LNCAP (cell line): ENCODE measurements at regions not wholly inside any gene's neighbourhood (a gene's known extent, or its start where the extent isn't known, plus 50 kb on each side); places are given as distances from the start of the nearest gene placed in this dataset.

ENCODE experiments used
- TF ChIP-seq, protein P1 (sequence below): fragments of 450-650 bp; IDR thresholded peaks from 2 replicates; pipeline ENCODE4 v1.5.1; 2017; ENCODE audit warnings: mild to moderate bottlenecking

DNA sequence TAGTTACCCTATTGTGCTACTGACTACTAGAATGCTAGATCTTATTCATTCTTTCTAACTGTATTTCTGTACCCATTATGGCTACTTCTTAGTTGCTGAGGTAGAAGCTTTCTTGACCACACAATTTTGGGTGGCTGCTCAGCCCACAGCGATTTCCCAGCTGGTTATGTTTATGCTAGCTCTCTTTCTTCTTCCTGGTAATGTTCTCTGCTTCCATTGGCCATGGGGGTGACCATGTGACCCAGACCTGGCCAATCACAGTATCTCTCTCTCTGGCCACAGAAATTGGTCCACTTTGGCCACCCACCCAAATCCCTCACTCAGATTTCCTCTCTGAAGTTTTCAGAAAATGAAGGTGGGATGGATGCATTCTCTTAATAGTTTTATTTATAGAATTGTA is 427.9 kb upstream of the CLINT1 start:
- TF ChIP-seq, protein P1, sequence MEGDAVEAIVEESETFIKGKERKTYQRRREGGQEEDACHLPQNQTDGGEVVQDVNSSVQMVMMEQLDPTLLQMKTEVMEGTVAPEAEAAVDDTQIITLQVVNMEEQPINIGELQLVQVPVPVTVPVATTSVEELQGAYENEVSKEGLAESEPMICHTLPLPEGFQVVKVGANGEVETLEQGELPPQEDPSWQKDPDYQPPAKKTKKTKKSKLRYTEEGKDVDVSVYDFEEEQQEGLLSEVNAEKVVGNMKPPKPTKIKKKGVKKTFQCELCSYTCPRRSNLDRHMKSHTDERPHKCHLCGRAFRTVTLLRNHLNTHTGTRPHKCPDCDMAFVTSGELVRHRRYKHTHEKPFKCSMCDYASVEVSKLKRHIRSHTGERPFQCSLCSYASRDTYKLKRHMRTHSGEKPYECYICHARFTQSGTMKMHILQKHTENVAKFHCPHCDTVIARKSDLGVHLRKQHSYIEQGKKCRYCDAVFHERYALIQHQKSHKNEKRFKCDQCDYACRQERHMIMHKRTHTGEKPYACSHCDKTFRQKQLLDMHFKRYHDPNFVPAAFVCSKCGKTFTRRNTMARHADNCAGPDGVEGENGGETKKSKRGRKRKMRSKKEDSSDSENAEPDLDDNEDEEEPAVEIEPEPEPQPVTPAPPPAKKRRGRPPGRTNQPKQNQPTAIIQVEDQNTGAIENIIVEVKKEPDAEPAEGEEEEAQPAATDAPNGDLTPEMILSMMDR: no peak

DNA sequence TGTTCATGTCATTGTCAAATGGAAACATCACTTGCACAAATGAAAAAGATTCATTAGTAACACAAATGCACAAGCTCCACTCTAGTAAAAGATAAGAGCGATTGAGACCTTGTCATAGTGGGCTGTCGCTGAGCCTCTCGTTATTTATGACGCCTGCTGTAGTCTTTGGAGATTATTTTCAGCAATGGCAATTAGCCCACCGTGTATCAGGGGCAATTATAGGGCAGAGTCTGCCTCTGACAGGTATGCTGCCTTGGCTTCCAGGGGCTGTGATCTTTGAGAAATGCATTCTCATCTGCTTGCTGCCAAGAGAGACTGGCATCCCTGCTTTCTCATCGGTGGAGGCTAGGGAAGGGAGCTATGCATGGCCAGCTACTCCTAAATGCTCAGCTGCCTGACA is 426.8 kb upstream of the CLINT1 start:
- TF ChIP-seq, protein P1: no peak

DNA sequence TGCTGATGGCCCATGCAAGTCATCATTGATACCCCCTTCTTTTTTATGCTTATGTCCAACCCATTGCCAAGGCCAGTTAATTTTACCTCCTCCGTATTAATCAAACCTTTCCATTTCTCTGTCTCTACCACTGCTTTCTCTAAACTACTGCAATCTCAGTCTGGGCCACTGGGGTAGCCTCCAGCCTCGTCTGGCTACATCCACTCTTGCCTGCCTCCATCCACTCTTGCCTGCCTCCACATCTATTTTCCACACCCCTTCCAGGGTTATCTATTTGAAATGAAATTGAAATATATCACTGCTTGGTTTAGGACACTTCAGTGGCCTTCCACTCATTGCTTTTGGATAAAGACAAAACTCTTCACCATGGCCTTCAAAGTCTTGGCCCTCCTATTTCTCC is 425.3 kb upstream of the CLINT1 start:
- TF ChIP-seq, protein P1: no peak

DNA sequence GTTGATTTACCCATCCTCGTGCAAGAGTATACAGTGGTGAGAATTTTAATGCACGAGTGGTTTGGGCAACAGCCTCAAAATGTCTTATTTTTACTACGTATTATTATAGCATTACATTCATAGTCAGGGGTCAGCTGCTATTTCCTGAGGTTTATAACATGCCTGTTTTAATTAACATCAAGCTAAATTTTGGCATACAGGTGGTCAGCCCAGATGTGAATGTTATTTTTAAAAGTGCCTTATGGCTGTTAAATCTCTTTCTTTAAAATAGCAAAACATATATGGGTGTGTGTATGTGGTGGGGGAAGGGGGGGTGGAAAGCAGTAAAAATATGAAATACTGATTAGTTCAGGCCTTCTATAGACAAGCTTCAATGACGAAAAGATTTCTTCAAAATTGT is 424.5 kb upstream of the CLINT1 start:
- TF ChIP-seq, protein P1: no peak

DNA sequence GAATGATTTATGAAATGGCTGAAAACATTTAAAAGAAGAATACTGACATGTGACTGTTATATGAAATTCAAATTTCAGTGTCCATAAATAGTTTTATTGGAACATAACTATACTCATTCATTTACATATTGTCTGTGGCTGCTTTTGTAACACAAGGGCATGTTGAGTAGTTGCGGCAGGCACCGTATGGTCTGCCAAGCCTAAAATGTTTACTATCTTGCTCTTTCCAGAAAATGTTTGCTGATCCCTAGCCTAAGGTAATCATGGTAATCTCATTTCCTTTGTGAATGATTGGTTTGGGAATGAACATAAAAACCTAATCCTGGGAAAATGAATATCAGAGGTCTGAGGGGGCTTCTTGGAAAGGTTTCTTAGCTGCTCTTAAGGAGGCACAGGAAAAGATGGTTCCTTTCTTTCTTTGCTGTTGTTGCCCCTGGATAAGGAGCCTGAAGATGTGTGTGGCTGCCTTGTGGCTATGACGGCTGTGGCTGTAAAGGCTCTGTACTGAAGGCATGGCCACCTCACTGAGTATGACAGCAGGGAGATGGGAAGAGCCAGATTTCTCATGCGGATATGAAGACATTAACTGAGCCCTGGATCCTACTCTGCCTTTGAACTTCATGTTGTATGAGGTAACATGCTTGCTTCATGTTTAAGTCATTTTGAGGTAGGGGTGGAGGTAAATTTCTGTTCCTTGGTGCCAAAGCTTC is 419.4 kb upstream of the CLINT1 start:
- TF ChIP-seq, protein P1: no peak

DNA sequence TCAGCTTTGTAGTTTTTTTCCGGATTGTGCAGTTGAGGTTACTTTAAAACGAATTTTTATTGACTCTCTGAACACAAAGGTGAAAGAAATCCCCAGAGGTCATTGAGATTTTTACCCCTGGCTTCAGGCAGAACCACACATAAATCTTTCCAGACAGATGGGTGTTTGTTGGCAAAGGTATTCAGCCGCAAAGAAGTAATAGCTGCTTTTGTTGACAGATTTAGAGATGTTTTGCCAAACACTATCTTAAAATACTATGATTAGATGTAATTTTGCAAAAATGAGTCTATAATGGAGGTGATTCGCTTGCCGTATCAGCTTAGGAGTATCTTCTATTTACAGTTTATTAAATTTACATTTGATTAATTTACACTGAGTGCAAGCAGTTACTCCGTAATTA is 418.3 kb upstream of the CLINT1 start:
- TF ChIP-seq, protein P1: no peak

DNA sequence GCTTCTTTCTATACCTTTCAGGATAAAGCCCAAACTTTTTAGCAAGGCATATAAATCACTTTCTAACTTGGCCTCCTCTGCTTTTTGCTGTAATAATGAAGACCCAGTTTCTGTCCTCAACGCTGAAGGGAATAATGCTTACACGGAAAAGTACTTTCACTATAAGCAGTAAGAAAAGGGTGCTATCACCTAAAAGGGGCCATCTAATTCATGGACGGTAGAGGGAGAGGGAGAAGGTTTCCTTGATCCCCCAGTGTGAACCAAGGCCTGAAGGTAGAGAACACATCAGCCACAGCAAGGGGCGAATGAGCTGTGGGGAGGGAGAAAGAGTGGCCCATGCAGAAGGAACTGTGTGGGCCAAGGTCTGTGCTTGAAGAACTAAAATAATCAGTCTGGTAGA is 417.7 kb upstream of the CLINT1 start:
- TF ChIP-seq, protein P1: no peak

DNA sequence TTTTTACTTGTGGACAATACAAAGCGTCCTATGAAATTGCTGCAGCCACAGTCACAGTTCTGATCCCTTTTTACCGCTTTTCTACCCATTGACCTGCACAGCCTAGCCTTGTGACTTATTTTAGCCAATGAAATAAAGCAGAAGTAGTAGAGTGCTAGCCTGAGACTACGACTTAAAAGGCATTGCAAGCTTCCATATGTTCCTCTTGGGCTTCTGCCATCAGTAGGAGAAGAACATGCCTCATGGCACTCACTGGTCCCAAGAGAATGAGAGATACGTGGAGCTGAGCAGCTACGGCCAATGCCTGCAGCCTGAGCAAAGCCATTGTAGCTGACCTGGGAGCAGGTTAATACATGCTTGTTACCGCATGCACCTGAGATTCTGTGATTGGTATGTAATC is 416.6 kb upstream of the CLINT1 start:
- TF ChIP-seq, protein P1: no peak
